ENCODE measurements at regions not wholly inside any gene's neighbourhood (a gene's known extent, or its start where the extent isn't known, plus 50 kb on each side); places are given as distances from the start of the nearest gene placed in this dataset.

DNA sequence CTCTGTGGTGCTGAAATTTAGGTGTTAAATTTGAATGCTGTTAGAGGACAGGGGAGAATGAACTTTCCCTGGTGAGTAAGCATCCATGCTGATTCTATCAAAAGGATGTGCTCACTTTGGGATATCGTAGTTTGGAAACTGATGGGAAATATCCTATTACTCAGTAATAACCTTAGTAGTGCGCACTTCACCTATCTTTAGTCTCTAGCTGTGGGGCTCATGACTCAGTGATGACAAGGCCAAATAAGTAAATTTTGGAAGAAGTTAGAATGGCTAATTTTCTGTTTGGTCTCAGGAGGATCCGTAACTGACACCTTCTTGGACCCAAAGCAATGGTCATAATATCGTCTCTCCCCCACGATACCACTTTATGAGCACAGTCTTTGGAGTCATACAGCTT is 448.4 kb downstream of the PSAT1 start:
- DNase-seq: no peak

DNA sequence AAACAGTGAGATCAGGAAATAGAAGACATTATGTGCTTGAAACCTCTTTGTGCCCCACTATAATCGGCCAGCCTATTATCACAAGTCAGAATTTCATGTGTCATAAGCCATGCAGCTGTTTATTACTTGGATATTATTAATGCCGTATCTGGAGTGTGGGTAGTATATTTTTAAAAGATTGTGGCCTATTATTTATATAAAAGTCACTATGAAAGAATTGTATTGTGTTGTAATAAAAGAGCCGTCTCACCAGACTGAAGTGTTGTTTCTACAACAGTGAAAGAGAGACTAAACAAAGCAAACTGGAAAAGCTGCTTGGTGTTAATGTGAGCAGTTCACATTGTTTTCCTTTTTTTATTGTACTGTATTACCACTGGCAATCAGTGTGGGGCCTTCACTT is 449.1 kb downstream of the PSAT1 start:
- DNase-seq: no peak

DNA sequence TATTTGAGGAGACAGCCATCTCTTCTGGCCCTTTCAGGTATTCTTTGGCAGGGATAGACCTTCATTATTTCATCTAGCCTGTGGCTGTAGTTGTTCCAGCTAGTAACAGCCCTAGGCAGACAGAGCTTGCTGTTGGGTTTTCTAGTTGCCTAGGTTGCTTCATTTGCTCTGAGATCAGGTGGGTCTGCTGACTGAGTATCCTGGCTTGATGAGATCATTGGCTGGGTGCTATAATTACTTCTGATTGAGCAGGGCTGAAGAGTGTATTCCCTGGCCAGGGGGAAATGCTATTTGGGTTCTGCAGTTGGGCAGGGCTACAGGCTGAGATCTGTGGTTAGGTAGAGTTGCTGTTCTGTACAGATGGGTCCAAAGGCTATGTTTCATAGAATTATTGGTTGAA is 456.1 kb downstream of the PSAT1 start:
- DNase-seq: no peak

DNA sequence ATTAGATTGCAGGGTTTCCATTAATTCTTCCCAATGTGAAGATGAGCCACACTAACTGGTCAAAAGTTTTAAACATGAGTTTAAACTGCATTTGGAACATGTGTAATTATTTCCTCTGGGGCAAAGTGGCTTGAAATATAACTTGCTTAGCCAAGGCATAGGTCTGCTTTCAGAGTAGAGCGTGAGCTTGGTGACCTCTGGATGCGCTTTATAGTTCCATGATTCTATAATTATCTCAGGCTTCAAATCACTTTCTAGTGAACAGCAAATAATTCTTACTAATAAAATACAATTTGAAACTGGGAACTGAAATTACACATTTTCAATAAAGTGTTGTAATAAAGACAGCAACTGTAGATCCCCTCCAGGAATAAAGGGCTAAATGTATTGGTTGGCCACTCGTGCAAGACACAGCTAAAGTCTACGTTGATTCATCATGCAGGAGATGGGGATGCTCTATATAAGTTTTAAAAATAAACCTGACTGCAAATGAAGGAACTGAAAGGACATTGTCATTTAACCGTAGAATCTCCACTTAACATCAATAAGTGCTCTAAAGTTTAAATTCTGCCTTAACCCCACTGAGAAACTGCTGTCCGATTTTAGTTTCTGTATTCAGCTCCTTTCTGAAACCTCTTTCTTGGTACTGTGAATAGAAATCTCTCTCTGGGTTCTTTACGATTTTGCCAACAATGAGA is 460.0 kb downstream of the PSAT1 start:
- no peak for DNase-seq

- DNase-seq: no peak
These were observed 466.5 kb downstream of the PSAT1 start for GRCh38 chr9:78763424-78763823.

GRCh38 chr9:78765861-78766260 is 468.9 kb downstream of the PSAT1 start:
- no peak for DNase-seq

DNA sequence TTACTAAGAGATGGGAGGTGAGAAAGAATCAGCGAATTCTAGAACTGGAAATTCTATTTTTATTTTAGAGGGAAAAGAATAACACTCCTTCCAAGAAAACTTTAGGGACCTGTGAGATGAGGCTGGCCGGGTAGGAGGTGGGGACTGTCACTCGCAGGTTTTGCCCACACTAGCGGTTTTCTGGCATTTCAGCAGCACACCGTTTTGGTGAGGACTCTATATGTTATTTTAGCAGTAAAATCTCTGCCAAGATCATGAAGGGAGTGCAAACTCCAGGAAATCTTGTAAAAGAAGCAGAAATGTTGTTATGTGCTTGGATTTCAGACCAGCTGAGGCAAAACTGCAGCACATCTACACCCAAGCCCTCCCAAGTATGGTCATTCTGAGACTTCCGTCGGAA is 470.6 kb downstream of the PSAT1 start:
- no peak for DNase-seq

DNA sequence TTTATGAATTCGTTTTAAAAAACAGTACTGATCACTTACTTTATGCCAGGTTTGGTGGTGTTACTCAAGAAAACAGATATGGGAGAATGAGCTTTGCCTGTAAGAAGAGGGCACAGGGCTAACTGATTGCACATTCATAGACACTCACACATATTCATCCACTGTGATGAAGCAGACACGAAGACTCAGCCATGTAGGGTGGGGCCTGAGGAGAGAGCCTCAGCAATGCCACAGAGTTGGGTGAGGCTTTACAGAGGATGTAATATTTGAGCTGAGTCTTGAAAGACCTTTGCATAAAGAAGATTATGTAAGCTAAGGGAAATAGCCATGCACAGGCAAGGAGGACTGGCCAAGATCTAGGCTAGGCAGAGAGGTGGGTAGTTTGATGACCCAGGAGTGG is 472.8 kb downstream of the PSAT1 start:
- no peak for DNase-seq

DNA sequence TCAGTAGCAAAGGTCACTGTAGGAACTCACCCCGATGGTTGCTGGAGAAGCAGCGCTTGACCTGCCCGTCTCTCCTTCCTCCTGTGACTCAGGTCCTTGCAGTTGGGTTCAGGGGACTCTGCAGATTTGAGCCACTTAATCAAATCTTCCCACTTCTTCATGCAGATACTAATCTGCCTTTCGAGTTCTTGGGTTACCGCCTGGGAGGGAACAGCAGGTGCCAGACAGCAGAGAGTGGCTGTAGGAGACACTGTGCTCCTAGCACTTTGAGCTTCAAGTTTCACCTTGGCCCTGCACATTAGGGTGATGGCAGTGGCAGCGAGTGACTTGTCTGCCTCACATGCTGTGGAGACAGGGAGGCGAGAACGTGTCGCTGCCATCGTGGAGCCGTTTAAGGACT is 478.3 kb downstream of the PSAT1 start:
- no peak for DNase-seq

GRCh38 chr9:78775696-78776295 is 478.9 kb downstream of the PSAT1 start:
- no peak for DNase-seq

GRCh38 chr9:78777747-78778146 is 480.8 kb downstream of the PSAT1 start:
- DNase-seq: no peak

- DNase-seq: no peak
These were observed 481.4 kb downstream of the PSAT1 start for GRCh38 chr9:78778318-78778717.

GRCh38 chr9:78778861-78779374 is 482.0 kb downstream of the PSAT1 start:
- no peak for DNase-seq

DNA sequence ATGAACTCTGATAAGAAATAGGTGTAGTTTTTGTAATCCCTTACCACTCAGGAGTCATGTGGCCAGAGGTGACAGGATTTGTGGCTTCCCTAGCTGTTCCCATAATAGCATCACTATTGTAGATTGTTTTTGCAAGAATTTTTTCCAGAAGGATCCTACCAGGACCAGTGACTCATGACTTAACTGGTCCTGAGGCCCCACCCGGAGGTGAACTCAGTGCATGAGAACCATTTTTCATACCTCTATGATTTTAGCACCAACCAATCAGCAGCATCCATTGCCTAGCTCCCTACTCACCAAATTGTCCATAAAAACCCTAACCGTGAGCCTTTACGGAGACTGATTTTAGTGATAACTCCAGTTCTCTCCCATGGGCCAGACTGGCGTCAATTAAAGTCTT is 484.8 kb downstream of the PSAT1 start:
- no peak for DNase-seq

DNA sequence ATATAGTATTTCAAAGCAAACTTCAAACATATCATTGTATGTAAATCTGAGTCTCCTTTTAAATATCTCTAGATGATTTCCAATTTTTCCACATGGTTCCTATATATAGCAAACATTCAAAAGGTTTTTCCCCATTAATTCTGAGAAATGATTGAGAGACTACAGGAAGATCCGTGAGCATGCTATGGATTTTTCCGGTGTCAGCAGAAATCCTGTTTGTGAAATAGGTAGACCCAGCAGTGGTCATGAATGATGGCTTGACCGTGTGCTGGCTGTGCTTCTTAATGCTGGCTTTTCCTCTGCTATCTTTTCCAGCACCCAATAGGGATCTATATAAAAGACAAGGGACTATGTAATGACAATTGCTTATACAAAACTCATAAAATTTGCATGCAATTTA is 485.3 kb downstream of the PSAT1 start:
- no peak for DNase-seq

- no peak for DNase-seq
These were observed 485.9 kb downstream of the PSAT1 start for GRCh38 chr9:78782858-78783257.

DNA sequence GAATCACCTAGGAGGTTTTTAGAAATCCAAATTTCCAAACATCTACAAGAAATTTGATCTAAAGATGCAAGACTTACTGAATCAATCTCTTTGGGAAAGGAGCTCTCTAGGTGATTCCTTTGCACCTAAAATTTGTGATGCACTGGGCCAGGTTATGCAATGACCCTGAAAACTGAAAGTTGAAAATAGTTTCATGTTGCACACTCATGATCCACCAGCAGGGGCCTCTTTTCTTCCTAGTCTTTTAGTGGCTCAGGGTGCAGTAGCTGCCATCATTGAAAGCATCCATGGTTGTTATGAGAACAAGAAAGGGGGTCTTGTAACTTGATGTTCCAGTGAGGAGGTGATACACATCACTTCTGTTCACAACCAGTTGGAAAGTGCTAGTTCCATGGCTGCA is 486.8 kb downstream of the PSAT1 start:
- DNase-seq: no peak

- DNase-seq: no peak
These were observed 489.9 kb downstream of the PSAT1 start for GRCh38 chr9:78786794-78787193.

DNA sequence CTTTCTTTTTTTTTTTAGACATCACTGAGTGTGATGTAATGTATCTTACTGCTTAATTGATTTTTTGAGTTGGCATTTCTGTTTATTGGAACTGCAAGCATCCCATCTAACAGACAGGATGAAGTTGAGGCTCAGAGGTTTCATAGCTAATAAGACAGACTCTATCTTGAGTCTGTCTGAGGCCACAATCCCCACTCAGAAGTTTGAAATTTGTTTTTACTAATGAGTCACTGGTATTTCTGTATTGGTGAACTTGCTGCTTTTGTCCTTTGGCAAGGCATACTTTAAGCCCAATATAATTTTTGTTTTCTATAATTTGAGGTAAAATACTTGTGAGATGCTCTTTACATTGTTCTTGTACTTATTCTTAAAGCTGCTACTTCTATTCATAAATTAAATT is 491.2 kb downstream of the PSAT1 start:
- DNase-seq: no peak

DNA sequence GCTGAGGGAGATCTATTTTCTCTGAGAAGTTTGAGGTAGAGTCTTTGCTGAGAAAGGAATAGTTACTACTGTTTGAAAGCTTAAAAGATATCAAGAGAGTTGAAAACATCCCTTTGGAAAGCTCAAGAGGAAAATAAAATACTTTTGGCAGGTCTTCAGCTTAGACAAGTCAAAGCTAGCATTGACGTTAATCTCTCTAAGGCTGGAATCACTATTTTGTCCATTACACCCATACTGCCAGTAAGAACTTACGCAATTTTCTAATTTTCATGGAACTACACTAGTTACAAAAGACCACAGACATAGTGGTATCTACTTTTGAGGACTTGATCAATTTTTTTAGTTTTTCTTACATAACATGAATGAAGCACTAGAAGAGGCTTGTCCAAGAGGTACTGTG is 494.9 kb downstream of the PSAT1 start:
- DNase-seq: no peak

DNA sequence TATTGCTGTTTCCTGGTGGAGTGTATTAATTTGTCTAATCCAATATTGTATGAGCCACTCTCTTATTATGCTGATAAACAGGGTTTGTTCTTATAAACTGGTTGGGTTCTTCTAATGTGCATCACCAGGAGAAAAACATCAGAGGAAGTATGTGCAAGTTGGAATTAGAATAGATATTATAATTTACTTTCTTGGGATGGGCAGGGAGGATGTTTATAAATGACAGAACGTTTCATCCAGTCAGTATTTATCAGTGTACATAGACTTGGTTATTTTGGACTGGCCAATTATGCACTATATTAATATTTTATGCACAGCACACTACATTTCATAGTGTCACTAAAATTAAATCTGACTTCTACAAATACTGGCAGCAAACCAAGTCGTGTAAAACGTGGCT is 495.8 kb downstream of the PSAT1 start:
- DNase-seq: no peak

- no peak for DNase-seq
These were observed 508.8 kb downstream of the PSAT1 start for GRCh38 chr9:78805771-78806170.

DNA sequence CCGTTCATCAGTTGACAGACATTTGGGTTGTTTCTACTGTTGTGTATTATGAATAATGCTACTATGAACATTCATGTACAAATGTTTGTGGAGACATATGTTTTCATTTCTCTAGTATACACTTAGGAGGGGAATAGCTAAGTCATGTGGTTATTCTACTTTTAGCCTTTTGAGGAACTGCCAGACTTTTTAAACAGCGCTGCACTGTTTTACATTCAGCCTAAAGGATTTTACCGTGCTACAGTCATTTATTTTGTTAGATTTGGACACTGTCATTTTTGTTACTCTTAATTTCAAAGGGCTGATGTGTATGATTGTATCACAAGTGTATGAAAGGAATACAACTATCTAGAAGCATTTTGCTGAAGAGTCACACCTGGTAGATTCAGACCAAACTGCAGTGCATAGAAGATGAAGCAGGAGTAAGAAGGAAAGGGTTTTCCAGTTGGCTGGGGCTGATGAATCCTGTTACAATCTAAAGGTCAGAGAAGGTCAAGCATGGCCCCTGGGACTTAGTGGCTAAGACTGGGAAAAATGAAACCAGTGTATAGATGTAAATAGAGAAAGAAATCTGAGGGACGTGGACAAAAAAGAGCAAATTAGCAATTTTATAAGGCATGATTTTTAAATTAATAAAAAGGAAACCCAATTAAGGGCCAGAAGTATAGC is 509.7 kb downstream of the PSAT1 start:
- DNase-seq: no peak

- DNase-seq: no peak
These were observed 510.4 kb downstream of the PSAT1 start for GRCh38 chr9:78807286-78807685.

Data from stimulated activated CD4-positive, alpha-beta T cell treated with anti-CD3 and anti-CD28 coated beads, Interleukin-4, amount 100 ng/mL, for 1 hour (primary cell).